Kidney epithelial cell (primary cell): ENCODE measurements at regions not wholly inside any gene's neighbourhood (a gene's known extent, or its start where the extent isn't known, plus 50 kb on each side); places are given as distances from the start of the nearest gene placed in this dataset.

Experiments used
- DNase-seq: peaks from one replicate; pipeline ENCODE4 v3.0.0-alpha.2; 2010; ENCODE audit warnings: low read depth
- H3K27me3 ChIP-seq: 2 replicates; pipeline ENCODE4 v1.6.0; 2011; ENCODE audit warnings: low read length; ENCODE audit not compliant: control insufficient read depth, insufficient read depth
- H3K36me3 ChIP-seq: 2 replicates; pipeline ENCODE4 v1.5.1; 2011; ENCODE audit warnings: low read length; ENCODE audit not compliant: control insufficient read depth, insufficient read depth
- H3K4me3 ChIP-seq: 2 replicates; pipeline ENCODE4 v1.5.1; 2011; ENCODE audit warnings: low read depth, mild to moderate bottlenecking, control low read depth, low read length
- TF ChIP-seq, protein P1 (sequence below): IDR thresholded peaks from 2 replicates; pipeline ENCODE4 v1.5.1; 2011; ENCODE audit warnings: mild to moderate bottlenecking, moderate library complexity, low read length, control low read depth, inconsistent platforms; ENCODE audit not compliant: insufficient read depth, poor library complexity, severe bottlenecking

DNA sequence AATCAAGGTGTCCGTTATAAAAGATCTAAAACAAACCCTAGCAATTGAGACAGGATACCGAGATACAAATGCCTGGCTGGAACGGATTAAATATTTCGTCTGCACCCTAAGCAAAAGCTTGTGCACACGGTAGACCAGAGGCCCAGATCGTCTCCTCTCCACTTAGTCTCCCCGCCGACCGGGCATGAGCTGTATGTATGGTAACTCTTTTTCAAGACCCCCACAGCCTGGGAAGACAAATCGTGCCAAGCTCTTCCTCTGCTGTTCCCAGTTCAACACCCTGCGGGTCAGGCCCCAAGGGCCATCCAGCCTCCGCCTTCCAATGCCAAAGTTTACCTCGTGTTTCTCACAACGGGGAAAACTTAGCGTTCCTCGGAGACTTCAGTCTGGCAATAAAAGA is 285.7 kb upstream of the GALNT17 start:
- TF ChIP-seq, protein P1, sequence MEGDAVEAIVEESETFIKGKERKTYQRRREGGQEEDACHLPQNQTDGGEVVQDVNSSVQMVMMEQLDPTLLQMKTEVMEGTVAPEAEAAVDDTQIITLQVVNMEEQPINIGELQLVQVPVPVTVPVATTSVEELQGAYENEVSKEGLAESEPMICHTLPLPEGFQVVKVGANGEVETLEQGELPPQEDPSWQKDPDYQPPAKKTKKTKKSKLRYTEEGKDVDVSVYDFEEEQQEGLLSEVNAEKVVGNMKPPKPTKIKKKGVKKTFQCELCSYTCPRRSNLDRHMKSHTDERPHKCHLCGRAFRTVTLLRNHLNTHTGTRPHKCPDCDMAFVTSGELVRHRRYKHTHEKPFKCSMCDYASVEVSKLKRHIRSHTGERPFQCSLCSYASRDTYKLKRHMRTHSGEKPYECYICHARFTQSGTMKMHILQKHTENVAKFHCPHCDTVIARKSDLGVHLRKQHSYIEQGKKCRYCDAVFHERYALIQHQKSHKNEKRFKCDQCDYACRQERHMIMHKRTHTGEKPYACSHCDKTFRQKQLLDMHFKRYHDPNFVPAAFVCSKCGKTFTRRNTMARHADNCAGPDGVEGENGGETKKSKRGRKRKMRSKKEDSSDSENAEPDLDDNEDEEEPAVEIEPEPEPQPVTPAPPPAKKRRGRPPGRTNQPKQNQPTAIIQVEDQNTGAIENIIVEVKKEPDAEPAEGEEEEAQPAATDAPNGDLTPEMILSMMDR = no peak
- no peak overlapping the region for H3K4me3 ChIP-seq
- no peak for DNase-seq
- no peaks in the 10 kb centered on the region for H3K36me3 ChIP-seq
- H3K27me3 ChIP-seq = no peaks in the 10 kb centered on the region

DNA sequence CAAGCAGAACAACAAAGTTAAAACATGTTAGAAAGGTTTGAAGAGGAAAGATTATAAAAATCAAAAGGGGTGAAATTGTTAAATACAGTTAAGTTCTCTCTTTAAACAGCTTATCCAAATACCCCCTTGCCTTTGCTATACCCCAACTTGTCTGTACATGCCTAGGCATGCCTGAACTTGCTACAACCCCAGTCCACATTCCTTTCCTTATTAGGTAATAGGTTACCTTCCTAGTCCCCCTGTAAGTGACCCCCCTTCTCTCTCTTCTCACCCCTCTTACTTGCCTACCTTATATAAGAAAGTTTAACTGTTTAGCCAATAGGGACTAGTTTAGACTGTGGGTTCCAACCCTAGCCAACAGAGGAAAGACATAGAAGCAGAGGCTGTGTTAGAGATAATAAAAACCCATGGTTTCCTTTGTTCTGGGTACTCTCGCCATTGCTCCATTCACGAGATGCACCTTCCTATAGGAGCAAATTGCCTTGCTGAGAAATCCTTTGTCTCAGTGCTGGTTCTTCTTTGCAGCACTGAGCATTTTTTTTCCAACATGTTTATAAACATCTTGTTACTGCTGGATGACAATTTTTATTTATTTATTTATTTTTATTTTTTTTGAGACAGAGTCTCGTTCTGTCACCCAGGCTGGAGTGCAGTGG is 282.2 kb upstream of the GALNT17 start:
- H3K27me3 ChIP-seq = no peaks in the 10 kb centered on the region
- no peaks in the 10 kb centered on the region for H3K36me3 ChIP-seq
- H3K4me3 ChIP-seq = no peak overlapping the region
- TF ChIP-seq, protein P1 = no peak
- no peak for DNase-seq

DNA sequence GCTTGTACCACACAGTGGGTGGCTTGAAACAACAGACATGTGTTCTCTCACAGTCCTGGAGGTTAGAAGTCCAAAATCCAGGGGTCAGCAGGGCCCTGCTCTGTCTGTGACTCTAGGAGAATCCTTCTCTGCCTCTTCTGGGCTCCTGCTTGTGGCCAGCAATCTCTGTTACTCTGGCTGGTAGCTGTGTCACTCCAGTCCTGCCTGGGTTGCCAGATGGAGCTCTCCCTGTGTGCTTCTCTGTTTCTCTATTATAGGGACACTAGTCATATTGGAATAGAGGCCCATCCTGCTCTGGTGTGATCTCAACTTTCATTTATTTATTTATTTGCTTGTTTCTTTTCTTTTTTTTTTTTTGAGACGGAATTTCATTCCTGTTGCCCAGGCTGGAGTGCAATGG is 276.6 kb upstream of the GALNT17 start:
- Histone ChIP-seq H3K27me3 (no peaks in the 10 kb centered on the region), H3K4me3 (no peak overlapping the region), H3K36me3 (no peaks in the 10 kb centered on the region)
- TF ChIP-seq, protein P1 = no peak
- DNase-seq = no peak

DNA sequence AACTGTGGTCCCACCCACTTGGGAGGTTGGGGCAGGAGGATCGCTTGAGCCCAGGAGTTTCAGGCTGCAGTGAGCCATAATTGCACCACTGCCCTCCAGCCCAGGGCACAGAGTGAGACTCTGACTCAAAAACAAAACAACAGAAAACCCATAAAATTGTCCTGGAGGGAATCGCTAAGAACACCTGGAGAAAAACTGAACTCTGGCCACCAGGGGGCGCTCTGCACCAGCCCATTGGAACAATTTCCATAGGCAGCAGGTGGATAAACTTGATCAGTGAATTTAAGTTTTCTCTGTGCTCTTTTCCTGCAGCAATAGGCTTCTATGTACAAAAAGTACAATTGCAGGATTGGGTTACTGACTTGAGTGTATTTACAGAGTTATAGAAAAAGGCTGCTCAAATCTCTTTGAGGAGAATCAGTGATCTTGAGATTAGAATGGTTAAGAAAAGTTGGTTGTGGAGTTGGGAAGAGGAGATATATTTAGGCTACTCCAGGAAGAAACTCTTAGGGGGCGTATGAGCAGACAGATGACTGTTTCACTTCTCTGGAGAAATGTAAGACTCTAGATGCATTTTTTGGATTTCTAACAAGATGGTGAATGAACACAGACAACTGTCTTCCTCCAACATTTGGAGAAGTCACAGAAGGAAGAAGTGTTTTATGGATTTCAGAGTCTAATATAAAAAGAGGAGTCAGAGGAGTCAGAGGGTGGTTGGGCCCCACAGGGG is 274.9 kb upstream of the GALNT17 start:
- H3K4me3 ChIP-seq = no peak overlapping the region
- no peaks in the 10 kb centered on the region for H3K27me3 ChIP-seq
- TF ChIP-seq, protein P1 = peak; percentile 76
- no peaks in the 10 kb centered on the region for H3K36me3 ChIP-seq
- peak; percentile 19 for DNase-seq

DNA sequence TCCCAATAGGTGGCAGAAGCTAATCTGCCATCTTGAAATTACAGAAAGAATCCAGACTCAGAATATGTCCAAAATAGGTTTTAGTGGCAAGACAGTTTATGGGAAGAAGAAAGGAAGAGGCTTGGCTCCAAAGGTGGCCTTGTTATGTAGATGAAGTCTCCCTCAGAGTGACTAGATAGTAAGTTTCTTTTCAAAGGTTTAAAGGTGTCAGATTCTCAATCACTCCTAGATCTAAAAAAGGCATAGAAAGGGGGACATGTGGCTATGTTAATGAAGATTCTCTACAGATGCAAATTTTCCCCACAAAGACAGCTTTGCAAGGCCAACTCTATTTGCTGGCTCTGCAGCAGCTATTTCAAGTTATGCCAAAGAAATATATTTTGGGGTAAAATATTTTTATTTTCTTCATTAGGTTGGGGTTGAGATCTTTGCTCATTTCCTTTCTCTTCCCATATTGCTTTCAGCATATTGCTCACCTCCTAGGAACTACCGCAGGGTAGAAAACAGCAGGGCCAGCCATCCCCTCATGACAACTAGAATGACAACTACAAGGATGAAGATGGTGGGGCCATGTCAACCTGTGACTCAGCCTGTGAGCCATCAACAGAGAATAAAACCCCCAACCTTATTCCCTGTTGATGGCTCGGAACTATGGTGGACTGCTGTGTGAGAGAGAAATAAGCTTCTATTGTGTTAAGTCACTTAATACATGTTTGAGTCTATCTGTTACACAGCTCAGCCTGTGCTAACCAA is 274.0 kb upstream of the GALNT17 start:
- TF ChIP-seq, protein P1 = no peak

More for the DNA sequence above, 274.0 kb upstream of the GALNT17 start:
- no peak for DNase-seq
- H3K4me3 ChIP-seq = no peak overlapping the region
- no peaks in the 10 kb centered on the region for H3K27me3 ChIP-seq
- H3K36me3 ChIP-seq = no peaks in the 10 kb centered on the region
